Karpas-422 (cell line): ENCODE measurements at regions not wholly inside any gene's neighbourhood (a gene's known extent, or its start where the extent isn't known, plus 50 kb on each side); places are given as distances from the start of the nearest gene placed in this dataset.

ENCODE experiments used
- DNase-seq: peaks from one replicate; pipeline ENCODE4 v3.0.0-alpha.2; 2015
- H2AFZ ChIP-seq: fragments of 200-600 bp; sonication (generic); 2 replicates; pipeline ENCODE4 v1.6.1; 2014; ENCODE audit warnings: antibody characterized with exemption, low read length, mixed read lengths
- H3K27ac ChIP-seq: fragments of 200-600 bp; sonication (generic); 2 replicates; pipeline ENCODE4 v1.5.1; 2014; ENCODE audit warnings: mild to moderate bottlenecking, low read length, moderate library complexity
- H3K27me3 ChIP-seq: fragments of 200-600 bp; sonication (generic); 2 replicates; pipeline ENCODE4 v1.6.1; 2014; ENCODE audit warnings: low read length, mixed read lengths
- H3K36me3 ChIP-seq: fragments of 200-600 bp; sonication (generic); 2 replicates; pipeline ENCODE4 v1.6.1; 2014; ENCODE audit warnings: low read length, mixed read lengths; ENCODE audit not compliant: insufficient read depth
- H3K4me1 ChIP-seq: fragments of 200-600 bp; sonication (generic); 2 replicates; pipeline ENCODE4 v1.6.1; 2014; ENCODE audit warnings: mild to moderate bottlenecking, low read length, mixed read lengths
- H3K4me2 ChIP-seq: fragments of 200-600 bp; sonication (generic); 2 replicates; pipeline ENCODE4 v1.6.1; 2014; ENCODE audit warnings: low read length, low read depth, mild to moderate bottlenecking; ENCODE audit not compliant: poor library complexity, severe bottlenecking
- H3K4me3 ChIP-seq: fragments of 200-600 bp; sonication (generic); 2 replicates; pipeline ENCODE4 v1.5.1; 2014; ENCODE audit warnings: mild to moderate bottlenecking, antibody characterized with exemption, low read length, mixed read lengths
- H3K79me2 ChIP-seq: fragments of 200-600 bp; sonication (generic); 2 replicates; pipeline ENCODE4 v1.6.1; 2014; ENCODE audit warnings: mild to moderate bottlenecking, low read length, mixed read lengths
- H3K9ac ChIP-seq: fragments of 200-600 bp; sonication (generic); 2 replicates; pipeline ENCODE4 v1.6.0; 2014; ENCODE audit warnings: low read length
- H3K9me2 ChIP-seq: fragments of 200-600 bp; sonication (generic), shearing (Covaris generic); replicated peaks from 2 replicates; pipeline ENCODE4 v1.6.0; 2014; ENCODE audit warnings: mild to moderate bottlenecking, low read length, moderate library complexity; ENCODE audit not compliant: insufficient read depth
- H3K9me3 ChIP-seq: fragments of 300-700, 200-600 bp; sonication (generic); 2 replicates; pipeline ENCODE4 v1.6.1; 2014; ENCODE audit warnings: low read length, mixed read lengths
- H4K20me1 ChIP-seq: fragments of 200-600 bp; sonication (generic); 2 replicates; pipeline ENCODE4 v1.6.1; 2014; ENCODE audit warnings: mild to moderate bottlenecking, antibody characterized with exemption, low read length, low read depth; ENCODE audit not compliant: insufficient read depth

DNA sequence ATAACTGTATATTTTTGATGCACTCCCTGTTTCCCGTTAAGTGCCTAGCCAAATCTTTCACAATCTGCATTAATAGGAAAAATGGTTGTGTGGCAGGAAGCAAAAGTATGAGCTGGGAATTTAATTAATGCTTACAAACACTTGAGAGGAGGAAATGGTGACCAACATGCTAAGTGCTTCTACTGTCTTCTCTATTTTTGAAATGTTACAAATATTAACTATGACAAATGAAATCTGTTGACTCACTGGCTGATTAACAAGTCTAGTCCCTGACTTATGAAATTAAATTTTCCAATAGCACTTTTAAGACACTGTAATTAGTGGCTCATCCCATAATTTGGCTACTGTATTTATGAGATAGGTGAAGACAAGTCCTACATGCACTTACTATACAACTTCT is 446.9 kb upstream of the DPPA4 start:
- DNase-seq: no peak
- no peaks in the 10 kb centered on the region for H3K27me3 ChIP-seq
- H3K9me2 ChIP-seq: no peaks in the 10 kb centered on the region
- no peaks in the 10 kb centered on the region for H4K20me1 ChIP-seq
- peaks cover 8% of the 10 kb centered on the region for H3K9me3 ChIP-seq
- H3K4me2 ChIP-seq: no peak overlapping the region
- no peaks in the 10 kb centered on the region for H3K4me1 ChIP-seq
- no peak overlapping the region for H2AFZ ChIP-seq
- no peaks in the 10 kb centered on the region for H3K79me2 ChIP-seq
- no peak overlapping the region for H3K27ac ChIP-seq
- H3K9ac ChIP-seq: no peak overlapping the region
- no peaks in the 10 kb centered on the region for H3K36me3 ChIP-seq
- H3K4me3 ChIP-seq: no peak overlapping the region

DNA sequence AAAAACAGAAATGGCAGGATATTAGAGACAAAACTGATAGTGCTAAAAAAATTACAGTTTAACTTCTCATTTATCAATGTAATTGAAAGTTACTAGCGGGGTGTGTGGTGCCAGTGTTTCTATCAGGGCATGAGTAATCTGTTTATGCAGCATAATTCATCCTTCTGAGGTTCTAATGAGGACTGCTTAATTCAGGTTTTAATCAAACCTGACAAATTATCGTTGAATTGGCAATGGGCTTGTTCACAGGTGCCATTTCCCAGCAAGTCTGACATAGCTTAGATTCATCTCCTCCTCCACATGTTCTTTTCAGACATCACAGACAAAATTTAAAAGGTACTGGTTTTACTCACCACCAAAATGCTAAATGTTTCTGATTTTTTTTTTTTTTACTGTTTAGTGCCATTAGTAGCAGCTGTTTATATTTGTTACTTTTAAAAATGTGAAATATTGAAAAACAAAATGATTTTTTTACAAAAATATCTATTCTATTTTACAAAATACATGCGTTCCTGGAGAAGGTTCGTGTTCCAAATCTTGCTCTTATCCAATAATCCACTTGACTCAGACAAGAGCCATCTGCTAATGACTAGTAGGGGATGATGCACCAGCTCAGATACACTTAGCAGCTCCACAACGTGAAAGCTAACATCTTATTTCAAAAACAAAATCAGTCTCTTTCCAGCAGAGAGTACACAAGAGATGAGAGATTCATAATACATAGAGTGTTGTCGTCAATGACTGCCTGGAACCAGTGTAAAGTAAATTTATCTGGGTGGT is 447.7 kb upstream of the DPPA4 start:
- no peak for DNase-seq
- H3K4me1 ChIP-seq: no peaks in the 10 kb centered on the region
- H3K27me3 ChIP-seq: no peaks in the 10 kb centered on the region

DNA sequence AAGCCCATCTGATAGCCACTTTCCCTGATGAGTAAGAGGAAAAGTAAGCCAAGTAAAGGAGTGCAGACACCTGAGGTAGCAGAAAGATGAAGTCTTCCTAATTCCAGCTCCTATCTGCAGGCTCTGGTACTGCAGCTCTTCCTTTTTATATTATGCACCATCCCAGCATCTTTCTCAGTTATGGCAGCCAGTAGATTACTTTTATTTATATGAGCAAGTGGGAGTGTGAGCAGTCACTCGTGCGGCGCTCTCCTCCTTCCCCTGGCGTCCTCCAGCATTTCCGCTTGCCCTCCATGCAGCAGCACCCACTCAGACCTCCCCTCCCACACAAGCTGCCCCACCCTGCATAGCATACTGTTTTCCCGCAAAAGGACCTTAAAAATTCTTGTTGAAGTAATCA is 465.9 kb upstream of the DPPA4 start:
- no peak for DNase-seq
- H2AFZ ChIP-seq: no peak overlapping the region
- no peak overlapping the region for H3K27ac ChIP-seq
- H4K20me1 ChIP-seq: no peaks in the 10 kb centered on the region
- no peaks in the 10 kb centered on the region for H3K4me1 ChIP-seq
- H3K9me3 ChIP-seq: 0 out of 2 replicates have a peak, but pooled peaks cover 6% of the 10 kb centered on the region
- H3K27me3 ChIP-seq: no peaks in the 10 kb centered on the region
- no peak overlapping the region for H3K4me3 ChIP-seq
- no peak overlapping the region for H3K4me2 ChIP-seq
- H3K79me2 ChIP-seq: no peaks in the 10 kb centered on the region
- no peak overlapping the region for H3K9ac ChIP-seq
- H3K36me3 ChIP-seq: no peaks in the 10 kb centered on the region
- H3K9me2 ChIP-seq: no peaks in the 10 kb centered on the region

More for the DNA sequence above, 447.7 kb upstream of the DPPA4 start:
- Histone ChIP-seq H4K20me1 (no peaks in the 10 kb centered on the region), H3K9me3 (peaks cover 8% of the 10 kb centered on the region; the same call in 1 of the 2 replicates), H3K4me3 (no peak overlapping the region), H3K9me2 (no peaks in the 10 kb centered on the region), H2AFZ (no peak overlapping the region), H3K4me2 (no peak overlapping the region), H3K36me3 (no peaks in the 10 kb centered on the region), H3K9ac (no peak overlapping the region), H3K79me2 (no peaks in the 10 kb centered on the region), H3K27ac (no peak overlapping the region)

DNA sequence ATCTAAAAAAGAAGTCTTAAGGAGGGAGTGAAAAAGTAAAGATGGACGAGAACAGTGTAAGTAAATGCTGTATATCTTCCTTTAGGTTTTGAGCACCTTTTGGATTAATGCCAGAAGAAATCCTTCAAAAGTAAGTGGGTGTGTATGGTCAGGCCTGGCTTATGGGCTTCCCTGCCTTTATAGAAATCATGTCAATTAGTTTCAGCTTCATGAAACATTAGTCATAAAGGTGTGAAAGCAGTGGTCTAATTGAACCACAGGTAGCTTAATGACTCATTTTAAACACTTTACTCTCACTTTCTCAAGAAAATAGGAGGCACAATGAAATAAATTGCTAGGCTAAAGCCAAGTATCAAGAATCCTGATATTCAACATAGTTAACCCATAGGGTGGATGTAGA is 467.4 kb upstream of the DPPA4 start:
- DNase-seq: no peak
- Histone ChIP-seq H3K36me3 (no peaks in the 10 kb centered on the region), H2AFZ (no peak overlapping the region), H3K27ac (no peak overlapping the region), H3K4me3 (no peak overlapping the region), H3K4me2 (no peak overlapping the region), H3K9ac (no peak overlapping the region), H3K27me3 (no peaks in the 10 kb centered on the region), H3K9me2 (no peaks in the 10 kb centered on the region), H3K79me2 (no peaks in the 10 kb centered on the region), H4K20me1 (no peaks in the 10 kb centered on the region), H3K4me1 (no peaks in the 10 kb centered on the region), H3K9me3 (0 out of 2 replicates have a peak, but pooled peaks cover 6% of the 10 kb centered on the region)

DNA sequence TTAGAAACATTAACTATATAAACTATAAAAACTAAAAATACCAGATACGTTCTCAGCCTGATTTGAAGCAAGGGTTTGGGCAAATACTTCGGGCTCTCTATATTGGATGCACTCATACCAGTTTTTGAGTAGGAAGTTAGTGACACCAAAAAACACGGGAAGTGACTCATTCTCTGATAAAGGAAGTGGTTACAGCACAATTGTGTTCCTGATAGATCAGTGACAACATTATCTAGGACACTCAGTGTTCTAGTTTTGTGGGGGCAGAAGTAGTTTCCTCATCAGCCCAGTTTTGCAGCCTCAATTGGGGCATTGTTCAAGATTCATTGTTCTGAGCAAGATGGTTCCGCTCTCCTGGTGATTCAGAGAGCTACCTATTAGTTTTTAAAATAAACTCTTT is 469.6 kb upstream of the DPPA4 start:
- no peak overlapping the region for H3K27ac ChIP-seq

DNA sequence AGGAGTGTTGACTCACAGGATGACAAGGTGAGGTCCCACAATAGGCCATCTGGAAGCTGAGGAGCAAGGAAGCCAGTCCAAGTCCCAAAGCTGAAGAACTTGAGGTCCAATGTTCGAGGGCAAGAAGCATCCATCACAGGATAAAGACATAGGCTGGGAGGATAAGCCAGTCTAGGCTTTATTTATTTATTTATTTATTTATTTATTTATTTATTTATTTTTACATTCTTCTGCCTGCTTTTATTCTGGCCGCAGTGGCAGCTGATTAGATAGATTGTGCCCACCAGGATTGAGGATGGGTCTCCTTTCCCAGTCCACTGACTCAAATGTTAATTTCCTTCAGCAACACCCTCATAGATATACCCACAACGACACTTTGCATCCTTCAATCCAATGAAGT is 472.2 kb upstream of the DPPA4 start:
- Histone ChIP-seq H3K4me2 (no peak overlapping the region), H4K20me1 (no peaks in the 10 kb centered on the region), H2AFZ (no peak overlapping the region), H3K27me3 (no peaks in the 10 kb centered on the region), H3K79me2 (no peaks in the 10 kb centered on the region), H3K9me3 (peaks cover 20% of the 10 kb centered on the region), H3K4me1 (no peaks in the 10 kb centered on the region), H3K27ac (no peak overlapping the region), H3K9ac (no peak overlapping the region), H3K36me3 (no peaks in the 10 kb centered on the region), H3K4me3 (no peak overlapping the region), H3K9me2 (no peaks in the 10 kb centered on the region)
- no peak for DNase-seq

More for the DNA sequence above, 469.6 kb upstream of the DPPA4 start:
- Histone ChIP-seq H3K79me2 (no peaks in the 10 kb centered on the region), H3K9me2 (no peaks in the 10 kb centered on the region), H3K27me3 (no peaks in the 10 kb centered on the region), H3K9me3 (peaks cover 10% of the 10 kb centered on the region), H3K4me1 (no peaks in the 10 kb centered on the region), H3K4me3 (no peak overlapping the region), H2AFZ (0 out of 2 replicates have a peak overlapping the region, but pooled peaks have one; percentile 36), H3K4me2 (no peak overlapping the region), H4K20me1 (no peaks in the 10 kb centered on the region), H3K36me3 (no peaks in the 10 kb centered on the region), H3K9ac (no peak overlapping the region)
- no peak for DNase-seq

DNA sequence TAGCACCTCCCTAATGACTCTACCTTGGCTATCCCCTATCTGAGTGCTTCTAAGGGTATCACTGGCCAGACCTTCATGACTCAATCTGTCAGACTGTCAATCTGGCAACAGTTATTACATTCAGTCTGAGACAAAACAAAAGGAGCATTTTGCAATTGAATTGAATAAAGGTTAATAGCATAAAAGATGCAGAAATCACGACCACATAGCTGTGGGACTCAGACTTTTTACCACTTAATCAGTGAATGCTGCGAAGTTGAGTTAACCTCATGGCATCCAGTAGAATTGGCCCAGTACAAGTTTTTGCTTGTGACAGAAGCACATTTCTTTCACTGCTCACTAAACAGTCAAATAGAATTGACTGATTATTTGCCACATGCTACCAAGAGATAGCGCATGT is 480.7 kb upstream of the DPPA4 start:
- H3K9ac ChIP-seq: no peak overlapping the region
- no peaks in the 10 kb centered on the region for H3K79me2 ChIP-seq
- no peak overlapping the region for H3K4me2 ChIP-seq
- H3K36me3 ChIP-seq: no peaks in the 10 kb centered on the region
- no peak overlapping the region for H3K27ac ChIP-seq
- no peak for DNase-seq
- H3K4me3 ChIP-seq: no peak overlapping the region
- H4K20me1 ChIP-seq: no peaks in the 10 kb centered on the region
- H3K9me2 ChIP-seq: no peaks in the 10 kb centered on the region
- no peak overlapping the region for H2AFZ ChIP-seq
- H3K9me3 ChIP-seq: peaks cover 15% of the 10 kb centered on the region
- no peaks in the 10 kb centered on the region for H3K4me1 ChIP-seq
- H3K27me3 ChIP-seq: no peaks in the 10 kb centered on the region

DNA sequence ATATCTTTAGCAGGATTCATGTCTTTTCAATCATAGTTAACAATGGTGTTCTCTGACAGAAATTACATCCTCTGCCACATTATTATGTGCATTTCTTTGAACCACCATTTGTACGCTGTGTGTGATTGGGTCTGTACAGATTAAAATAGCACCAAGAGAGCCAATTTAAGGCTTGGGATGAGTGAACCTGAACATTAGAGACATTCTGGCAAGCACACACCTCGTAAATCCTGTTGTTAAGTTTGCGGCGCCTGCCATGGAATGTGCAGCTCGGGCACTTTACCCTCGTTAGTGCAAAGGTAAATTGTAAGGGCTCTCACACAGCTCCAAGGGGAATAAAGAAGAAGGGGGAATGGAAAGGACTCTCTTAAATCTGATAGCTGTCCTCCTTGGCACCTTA is 482.4 kb upstream of the DPPA4 start:
- peaks cover 4% of the 10 kb centered on the region for H3K9me3 ChIP-seq
- H3K9ac ChIP-seq: no peak overlapping the region
- no peaks in the 10 kb centered on the region for H3K4me1 ChIP-seq
- no peaks in the 10 kb centered on the region for H3K79me2 ChIP-seq
- no peak overlapping the region for H2AFZ ChIP-seq
- H3K4me2 ChIP-seq: no peak overlapping the region
- no peaks in the 10 kb centered on the region for H3K27me3 ChIP-seq
- no peaks in the 10 kb centered on the region for H4K20me1 ChIP-seq
- no peaks in the 10 kb centered on the region for H3K36me3 ChIP-seq
- no peaks in the 10 kb centered on the region for H3K9me2 ChIP-seq
- H3K27ac ChIP-seq: no peak overlapping the region
- no peak for DNase-seq
- H3K4me3 ChIP-seq: no peak overlapping the region
